ENCODE measurements at regions not wholly inside any gene's neighbourhood (a gene's known extent, or its start where the extent isn't known, plus 50 kb on each side); places are given as distances from the start of the nearest gene placed in this dataset.
"Not testable (repeated sequence)": the region's sequence is repeated elsewhere in the genome, so short reads cannot be mapped to it uniquely, and the experiment has no call there.

DNA sequence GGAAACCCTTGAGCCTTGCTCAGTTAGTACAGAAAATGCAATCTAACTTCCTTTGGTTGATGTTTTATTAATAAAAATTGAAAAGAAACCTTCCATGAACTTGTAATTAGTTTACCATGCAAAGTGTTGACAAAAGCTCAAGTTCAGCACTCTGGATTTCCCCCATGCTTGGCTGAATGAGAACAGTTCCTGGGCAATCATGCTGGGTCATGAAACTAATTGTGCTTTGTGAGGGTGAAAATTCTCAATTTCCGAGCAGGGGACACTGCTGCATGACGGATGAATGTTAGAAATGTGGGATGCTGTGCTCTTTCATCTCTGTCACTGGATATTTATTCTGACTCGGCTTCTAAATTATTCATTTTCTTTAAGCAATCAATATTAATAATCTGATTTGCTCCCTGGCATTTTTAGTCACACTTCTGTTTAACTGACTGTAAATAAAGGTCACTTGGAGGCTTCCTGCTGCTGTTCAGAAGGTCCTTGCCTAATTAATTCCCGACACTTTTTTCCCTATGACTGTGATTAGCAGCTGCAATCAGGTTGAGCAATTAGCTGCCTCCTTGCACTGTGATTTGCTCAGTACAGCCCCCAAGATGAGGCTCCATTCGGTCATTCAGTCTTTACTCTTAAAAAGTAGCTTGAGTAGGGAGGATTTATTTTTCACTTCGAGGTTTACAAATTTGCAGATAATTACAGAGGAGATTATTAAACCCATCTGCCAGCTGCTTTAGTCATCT, 678.1 kb upstream of the ZNF608 start:
- no peak overlapping the region for H3K4me3 ChIP-seq (ENCODE audit: low read depth, low read length)

GRCh38 chr5:125429498-125429897, 683.1 kb upstream of the ZNF608 start:
- H3K4me3 ChIP-seq (ENCODE audit: low read depth, low read length) = no peak overlapping the region

- no peak overlapping the region for H3K4me3 ChIP-seq (ENCODE audit: low read depth, low read length)
Measured at GRCh38 chr5:125433457-125433856, 687.0 kb upstream of the ZNF608 start.

- H3K4me3 ChIP-seq (ENCODE audit: low read depth, low read length) = no peak overlapping the region
Measured at GRCh38 chr5:125439243-125439642, 692.8 kb upstream of the ZNF608 start.

- no peak overlapping the region for H3K4me3 ChIP-seq (ENCODE audit: low read depth, low read length)
Measured at GRCh38 chr5:125440905-125441304, 694.5 kb upstream of the ZNF608 start.

- no peak overlapping the region for H3K4me3 ChIP-seq (ENCODE audit: low read depth, low read length)
Measured at GRCh38 chr5:125446986-125447385, 700.5 kb upstream of the ZNF608 start.

- H3K4me3 ChIP-seq (ENCODE audit: low read depth, low read length) = no peak overlapping the region
Measured at GRCh38 chr5:125450771-125451170, 704.3 kb upstream of the ZNF608 start.

- H3K4me3 ChIP-seq (ENCODE audit: low read depth, low read length) = no peak overlapping the region
Measured at GRCh38 chr5:125451622-125452021, 705.2 kb upstream of the ZNF608 start.

- no peak overlapping the region for H3K4me3 ChIP-seq (ENCODE audit: low read depth, low read length)
Measured at GRCh38 chr5:125452991-125453390, 706.6 kb upstream of the ZNF608 start.

GRCh38 chr5:125455041-125455440, 708.6 kb upstream of the ZNF608 start:
- H3K4me3 ChIP-seq (ENCODE audit: low read depth, low read length) = no peak overlapping the region

DNA sequence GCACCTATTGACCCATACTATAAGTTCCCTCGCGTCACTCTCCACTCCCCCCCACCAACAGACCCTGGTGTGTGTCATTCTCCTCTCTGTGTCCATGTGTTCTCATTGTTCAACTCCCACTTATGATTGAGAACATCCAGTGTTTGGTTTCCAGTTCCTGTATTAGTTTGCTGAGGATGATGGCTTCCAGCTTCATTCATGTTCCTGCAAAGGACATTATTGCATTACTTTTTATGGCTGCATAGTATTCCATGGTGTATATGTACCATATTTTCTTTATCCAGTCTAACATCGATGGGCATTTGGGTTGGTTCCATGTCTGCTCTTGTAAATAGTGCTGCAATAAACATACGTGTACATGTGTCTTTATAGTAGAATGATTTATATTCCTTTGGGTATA, 709.6 kb upstream of the ZNF608 start:
- H3K4me3 ChIP-seq (ENCODE audit: low read depth, low read length) = not testable (repeated sequence)

GRCh38 chr5:125457617-125458016, 711.2 kb upstream of the ZNF608 start:
- no peak overlapping the region for H3K4me3 ChIP-seq (ENCODE audit: low read depth, low read length)

DNA sequence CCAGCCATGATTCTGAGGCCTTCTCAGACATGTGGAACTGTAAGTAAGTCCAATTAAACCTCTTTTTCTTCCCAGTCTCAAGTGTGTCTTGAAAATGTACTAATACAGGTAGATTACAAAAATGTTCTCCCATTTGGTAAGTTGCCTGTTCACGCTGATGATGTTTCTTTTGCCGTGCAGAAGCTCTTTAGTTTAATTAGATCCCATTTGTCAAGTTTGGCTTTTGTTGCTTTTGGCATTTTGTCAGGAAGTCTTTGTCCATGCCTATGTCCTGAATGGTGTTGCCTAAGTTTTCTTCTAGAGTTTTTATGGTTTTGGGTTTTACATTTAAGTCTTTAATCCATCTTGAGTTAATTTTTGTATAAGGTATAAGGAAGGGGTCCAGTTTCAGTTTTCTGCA, 712.5 kb upstream of the ZNF608 start:
- not testable (repeated sequence) for H3K4me3 ChIP-seq (ENCODE audit: low read depth, low read length)

- H3K4me3 ChIP-seq (ENCODE audit: low read depth, low read length) = no peak overlapping the region
Measured at GRCh38 chr5:125461641-125462072, 715.2 kb upstream of the ZNF608 start.

DNA sequence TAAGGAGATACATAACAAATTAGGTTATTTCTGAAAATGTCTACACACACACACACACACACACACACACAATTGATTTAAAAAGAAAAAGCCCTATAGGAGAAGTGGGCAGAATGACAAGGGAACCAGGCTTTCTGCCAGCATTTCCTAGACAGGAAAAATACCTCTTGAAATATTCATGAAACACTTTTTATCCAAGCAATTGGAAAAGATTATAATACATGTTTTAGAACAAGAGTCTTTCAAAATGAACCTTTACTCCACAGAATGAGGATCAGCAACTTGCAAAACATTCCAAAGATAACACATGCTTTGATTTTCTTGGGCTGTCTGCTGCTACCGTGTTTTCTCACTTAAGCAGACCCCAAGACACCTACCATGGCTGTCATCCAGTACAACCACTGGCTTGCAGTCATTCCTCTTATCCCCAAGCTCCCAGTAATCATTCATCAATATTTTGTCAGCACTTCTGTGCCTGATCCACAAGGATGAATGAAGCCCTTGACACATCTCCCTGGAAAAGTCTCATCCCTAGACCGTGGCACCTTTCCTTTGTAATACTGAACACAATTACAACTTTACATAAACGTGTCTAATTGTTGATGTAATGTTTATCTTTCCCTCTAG, 717.1 kb upstream of the ZNF608 start:
- H3K4me3 ChIP-seq (ENCODE audit: low read depth, low read length) = no peak overlapping the region

DNA sequence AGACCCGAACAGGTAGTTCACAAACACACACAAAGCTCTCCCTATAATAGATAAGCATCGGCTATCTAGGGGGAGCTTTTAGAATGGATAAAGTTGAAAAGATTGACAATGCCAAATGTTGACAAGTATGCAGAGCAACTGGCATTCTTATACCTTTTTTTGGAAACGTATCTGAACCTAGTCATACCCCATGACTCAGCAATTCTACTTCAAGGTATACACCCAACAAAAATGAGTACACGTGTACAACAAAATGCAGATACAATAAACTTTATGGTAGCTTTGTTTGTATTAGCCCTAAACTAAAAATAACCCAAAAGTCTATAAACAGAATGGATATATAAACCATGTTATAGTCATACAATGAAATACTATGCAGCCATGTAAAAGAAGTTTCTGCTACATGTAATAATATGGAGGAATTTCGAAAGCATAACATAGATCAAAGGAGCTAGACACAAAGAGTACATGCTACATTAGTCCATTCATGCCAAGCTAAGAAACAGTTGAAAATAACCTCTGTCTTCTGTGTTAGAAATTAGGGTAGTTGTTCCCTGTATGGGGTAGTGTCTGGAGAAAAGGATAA, 718.5 kb upstream of the ZNF608 start:
- H3K4me3 ChIP-seq (ENCODE audit: low read depth, low read length) = no peak overlapping the region

DNA sequence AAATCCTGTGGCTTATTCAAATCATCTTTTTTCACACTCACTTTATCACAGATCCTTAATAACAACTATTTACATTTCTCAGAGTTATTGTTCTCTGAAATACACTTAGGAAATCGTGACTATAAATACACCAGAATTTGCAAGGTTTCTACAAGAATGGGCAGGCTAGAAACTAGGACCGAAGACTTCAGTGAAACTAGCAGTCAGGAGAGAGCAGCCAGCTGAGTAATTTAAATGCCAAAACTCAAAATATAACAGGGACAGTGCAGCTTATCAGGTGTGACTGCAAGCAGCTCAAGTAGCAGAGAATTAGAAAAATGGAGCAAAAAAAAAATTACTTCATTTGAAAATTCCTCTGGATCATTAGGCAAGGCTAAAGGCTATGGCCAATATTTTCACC, 719.3 kb upstream of the ZNF608 start:
- H3K4me3 ChIP-seq (ENCODE audit: low read depth, low read length) = no peak overlapping the region

DNA sequence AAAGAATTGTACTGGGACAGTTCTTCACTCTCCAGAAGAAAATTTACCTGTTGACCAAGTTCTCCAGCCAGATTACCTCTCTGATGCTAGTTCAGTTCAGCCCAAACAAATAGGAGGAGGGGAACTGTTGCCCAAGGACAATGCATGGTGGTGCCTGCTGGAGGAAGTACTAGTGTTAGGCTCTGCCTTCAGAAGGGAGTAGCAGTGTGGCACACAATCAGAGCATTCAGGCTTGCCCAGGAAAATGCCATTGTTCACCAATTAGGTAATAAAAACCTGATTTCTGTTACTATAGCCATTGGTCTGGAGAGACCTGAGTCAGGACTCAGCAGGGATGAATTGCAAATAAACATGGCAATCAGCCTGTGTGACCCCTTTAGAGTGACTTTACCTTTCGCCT, 720.8 kb upstream of the ZNF608 start:
- H3K4me3 ChIP-seq (ENCODE audit: low read depth, low read length) = no peak overlapping the region

DNA sequence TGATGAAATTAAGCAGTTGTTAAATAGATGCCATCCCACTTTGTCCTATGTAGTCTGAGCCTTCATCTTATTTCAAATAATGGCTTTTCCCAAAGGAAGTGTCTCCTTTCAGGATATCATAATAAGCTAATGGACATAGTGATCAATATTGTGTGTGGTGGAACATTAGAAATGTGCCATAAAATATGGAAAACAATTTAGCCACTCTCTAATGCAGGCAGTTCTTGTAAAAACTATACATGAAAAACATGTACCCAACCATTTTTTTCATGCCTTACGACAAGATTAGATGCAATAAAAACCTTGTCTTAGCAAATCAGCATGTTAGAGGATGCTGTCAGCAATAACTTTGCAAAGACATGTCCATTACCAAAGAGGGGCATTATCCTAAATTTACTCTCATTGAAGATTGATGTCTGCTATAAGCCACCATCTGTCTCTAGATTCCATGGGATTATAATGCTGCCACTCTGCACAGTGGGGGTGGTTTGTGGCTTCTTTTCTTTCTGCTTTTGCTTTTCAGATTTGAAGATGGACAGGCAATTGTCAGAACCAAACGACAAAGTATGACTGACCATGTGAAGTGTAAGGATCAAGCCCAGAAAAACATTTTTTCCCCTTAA, 724.0 kb upstream of the ZNF608 start:
- H3K4me3 ChIP-seq (ENCODE audit: low read depth, low read length) = no peak overlapping the region

DNA sequence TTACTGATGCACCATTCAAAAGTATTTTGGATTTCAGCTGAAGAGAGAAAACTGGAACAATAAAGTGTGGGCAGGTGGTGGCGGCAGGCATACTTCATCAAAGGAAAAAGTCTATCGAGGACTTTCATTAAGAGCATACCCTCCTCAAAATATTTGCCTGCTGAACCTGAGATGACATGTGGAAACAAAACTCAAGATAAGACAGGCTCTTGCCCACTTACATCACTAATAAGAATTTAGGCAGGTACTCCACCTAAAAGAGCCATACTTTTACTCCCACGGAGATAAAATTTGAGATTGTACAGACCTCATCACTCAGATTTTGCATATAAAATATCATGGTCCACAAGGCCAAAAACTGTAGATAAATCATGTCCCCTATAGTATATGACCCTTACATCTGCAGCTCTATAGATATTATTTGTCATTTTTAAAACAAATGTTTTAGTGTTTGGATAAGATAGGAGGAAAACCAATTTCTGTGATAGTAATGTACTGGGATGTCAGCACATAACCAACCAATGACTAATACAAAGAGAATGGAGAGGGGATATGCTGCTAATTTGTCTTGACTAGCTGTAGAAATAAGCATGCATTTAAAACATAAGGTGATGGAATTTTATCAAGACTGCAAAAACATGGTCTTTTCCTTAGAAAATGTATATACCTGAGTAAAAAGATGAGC, 730.6 kb upstream of the ZNF608 start:
- H3K4me3 ChIP-seq (ENCODE audit: low read depth, low read length) = no peak overlapping the region

DNA sequence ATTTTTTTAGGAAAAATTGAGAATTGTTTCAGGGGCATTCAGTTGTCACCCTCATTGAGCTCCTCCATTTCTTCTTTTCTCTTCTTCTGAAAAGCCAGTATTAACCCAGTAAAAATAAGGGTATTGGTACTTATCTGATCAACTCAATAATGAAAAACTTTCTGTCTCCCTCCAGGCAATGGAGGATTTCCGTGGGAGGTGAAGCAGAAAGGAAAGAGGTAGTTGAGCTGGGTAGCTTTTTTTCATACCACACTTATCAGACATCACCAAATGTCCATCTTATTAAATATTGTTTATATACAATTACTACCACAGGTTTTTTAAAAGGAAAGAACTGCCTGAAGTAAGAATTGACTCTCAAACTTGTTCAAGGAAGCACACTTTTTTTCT, 731.1 kb upstream of the ZNF608 start:
- H3K4me3 ChIP-seq (ENCODE audit: low read depth, low read length) = no peak overlapping the region

All from iPS-11a (cell line).